ENCODE measurements at regions not wholly inside any gene's neighbourhood (a gene's known extent, or its start where the extent isn't known, plus 50 kb on each side); places are given as distances from the start of the nearest gene placed in this dataset.

- TF ChIP-seq CTCF (IDR thresholded peaks at IDR 0.05) (no peak), POLR2A (IDR thresholded peaks at IDR 0.05) (no peak)
These were observed 122.9 kb upstream of the ATP2B1 start for GRCh38 chr12:89831310-89832095.

Data from gastroesophageal sphincter (tissue), 3 donors.